22Rv1 (cell line): ENCODE measurements at regions not wholly inside any gene's neighbourhood (a gene's known extent, or its start where the extent isn't known, plus 50 kb on each side); places are given as distances from the start of the nearest gene placed in this dataset.

Experiments
- H3K27ac ChIP-seq: fragments of 450-650 bp; 2 replicates; pipeline ENCODE4 v1.5.1; 2017
- CTCF ChIP-seq: fragments of 450-650 bp; IDR thresholded peaks from 2 replicates; pipeline ENCODE4 v1.5.1; 2017; ENCODE audit warnings: mild to moderate bottlenecking
- ZFX ChIP-seq: fragments of 450-650 bp; IDR thresholded peaks from 2 replicates; pipeline ENCODE4 v1.6.1; 2017; ENCODE audit warnings: antibody characterized with exemption, borderline replicate concordance

GRCh38 chr10:129029851-129030602, 437.0 kb upstream of the MGMT start:
- TF ChIP-seq CTCF (no peak), ZFX (no peak)
- no peak overlapping the region for H3K27ac ChIP-seq

GRCh38 chr10:129030603-129030895, 436.5 kb upstream of the MGMT start:
- no peak overlapping the region for H3K27ac ChIP-seq
- TF ChIP-seq ZFX (no peak), CTCF (no peak)

- TF ChIP-seq ZFX (no peak), CTCF (peak; percentile 88)
- H3K27ac ChIP-seq, result no peak overlapping the region
These were observed 435.8 kb upstream of the MGMT start for GRCh38 chr10:129030996-129031843.

GRCh38 chr10:129031844-129032150, 435.2 kb upstream of the MGMT start:
- no peak overlapping the region for H3K27ac ChIP-seq
- TF ChIP-seq CTCF, result peak; percentile 59
- TF ChIP-seq ZFX, result no peak

GRCh38 chr10:129032372-129033313, 434.4 kb upstream of the MGMT start:
- TF ChIP-seq CTCF (no peak), ZFX (no peak)
- no peak overlapping the region for H3K27ac ChIP-seq

GRCh38 chr10:129033340-129033739, 433.7 kb upstream of the MGMT start:
- no peak for TF ChIP-seq ZFX
- no peak for TF ChIP-seq CTCF
- H3K27ac ChIP-seq, result no peak overlapping the region

- no peak for TF ChIP-seq ZFX
- no peak for TF ChIP-seq CTCF
- no peak overlapping the region for H3K27ac ChIP-seq
These were observed 433.2 kb upstream of the MGMT start for GRCh38 chr10:129033790-129034272.
